GM18519 (cell line): ENCODE measurements at regions not wholly inside any gene's neighbourhood (a gene's known extent, or its start where the extent isn't known, plus 50 kb on each side); places are given as distances from the start of the nearest gene placed in this dataset.
"Not testable (repeated sequence)": the region's sequence is repeated elsewhere in the genome, so short reads cannot be mapped to it uniquely, and the experiment has no call there.

ENCODE experiments used
- ATAC-seq: cut with Tn5 transposase; IDR thresholded peaks from one replicate; pipeline ENCODE4 v1.9.1; 2021; ENCODE audit warnings: mild to moderate bottlenecking, moderate library complexity; ENCODE audit not compliant: unreplicated experiment, low FRiP score

DNA sequence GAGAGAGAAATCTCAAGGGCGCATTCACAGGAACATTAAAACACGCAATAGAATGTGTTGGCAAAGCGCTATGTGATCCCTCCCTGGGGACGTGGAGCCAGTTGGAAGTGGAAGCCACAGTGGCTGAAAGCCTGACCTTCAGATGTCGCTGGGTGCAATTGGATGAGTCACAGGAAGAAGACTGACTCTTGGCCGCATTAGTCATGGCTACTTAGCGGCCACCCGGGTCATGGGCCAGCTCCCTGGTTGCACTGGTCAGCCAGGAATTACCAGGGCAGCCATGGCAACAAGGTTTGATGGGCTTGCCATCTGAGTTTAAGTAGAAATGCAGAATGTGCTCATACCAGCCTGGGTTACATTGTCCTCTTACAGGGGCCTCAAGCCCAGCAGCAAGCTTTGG lies 231.2 kb upstream of the FRG2C start:
- not testable (repeated sequence) for ATAC-seq

GRCh38 chr3:75433295-75433694 lies 230.8 kb upstream of the FRG2C start:
- ATAC-seq: not testable (repeated sequence)

DNA sequence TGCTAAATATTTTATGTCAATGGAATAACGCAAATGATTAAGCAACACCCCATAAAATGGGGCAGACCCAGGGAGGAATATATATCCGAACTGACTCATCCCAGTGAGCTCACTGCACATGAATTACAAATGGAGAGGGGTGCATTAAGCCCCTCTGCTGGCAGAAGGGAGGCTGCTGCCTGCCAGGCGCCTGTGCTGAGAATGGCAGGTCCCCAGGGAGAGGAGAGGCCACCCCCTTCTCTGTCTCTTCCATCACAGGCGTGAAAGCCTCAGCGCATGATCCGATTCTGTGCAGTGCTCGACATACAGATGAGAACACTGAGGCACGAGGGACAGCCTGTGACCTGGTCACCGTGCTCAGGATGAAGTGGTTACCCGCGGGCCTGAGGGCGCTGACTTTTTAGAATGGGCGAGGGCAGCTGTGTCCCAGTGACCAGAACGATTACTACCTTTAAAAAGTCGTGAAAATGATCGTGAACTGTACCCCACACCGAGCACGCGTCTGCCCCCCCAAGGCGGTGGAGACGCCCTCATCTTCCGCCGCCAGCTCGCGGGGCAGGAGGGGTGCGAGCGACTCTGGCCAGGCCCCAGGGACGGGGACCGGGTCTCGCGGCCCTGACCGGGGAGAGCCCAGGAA lies 229.7 kb upstream of the FRG2C start:
- ATAC-seq: not testable (repeated sequence)

DNA sequence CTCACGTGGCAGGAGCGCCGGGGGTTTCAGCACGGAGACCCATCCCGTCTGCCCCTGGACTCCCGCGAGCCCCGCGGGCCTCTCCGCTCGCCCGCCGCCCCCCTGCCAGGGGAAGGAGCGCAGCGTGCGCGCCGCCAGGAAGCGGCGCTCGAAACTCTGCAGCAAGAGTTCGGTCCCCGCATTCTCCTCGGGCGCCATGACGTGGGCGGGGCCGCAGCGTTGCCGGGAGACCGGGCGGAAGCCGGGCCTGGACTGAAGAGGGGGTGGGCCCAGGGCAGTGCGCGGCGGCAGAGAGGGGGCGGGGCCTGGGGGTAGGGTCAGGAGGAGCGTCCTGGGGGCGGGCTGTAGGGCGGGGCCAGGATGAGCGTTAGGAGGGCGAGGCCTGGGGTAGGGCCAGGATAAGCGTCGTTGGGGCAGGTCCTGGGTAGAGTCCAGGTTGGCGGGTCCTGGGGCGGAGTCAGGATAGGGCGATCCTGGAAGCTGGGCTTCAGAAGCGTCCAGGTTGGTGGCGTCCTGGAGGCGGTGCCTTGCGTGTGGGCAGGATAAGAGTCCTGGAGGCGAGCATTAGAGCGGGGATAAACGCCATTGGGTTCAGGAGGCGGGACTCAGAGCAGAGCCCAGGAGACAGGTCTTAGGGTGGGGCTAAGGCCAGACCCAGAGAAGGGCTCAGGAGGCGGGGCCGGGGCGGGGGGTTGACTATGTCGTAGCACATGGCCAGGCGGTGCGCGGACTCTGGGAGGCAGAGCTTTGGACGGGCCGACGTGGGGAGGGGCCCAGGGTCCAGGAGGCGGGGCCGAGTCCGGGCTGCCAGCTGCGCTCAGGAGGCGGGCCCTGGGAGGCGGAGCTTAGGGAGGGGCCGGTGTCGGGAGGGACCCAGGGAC lies 229.0 kb upstream of the FRG2C start:
- peak; percentile 86 for ATAC-seq

GRCh38 chr3:75435794-75436400 lies 228.2 kb upstream of the FRG2C start:
- peak; percentile 25 for ATAC-seq

- not testable (repeated sequence) for ATAC-seq
These were observed 223.1 kb upstream of the FRG2C start for GRCh38 chr3:75440986-75441385.

- ATAC-seq: not testable (repeated sequence)
These were observed 219.5 kb upstream of the FRG2C start for GRCh38 chr3:75444634-75445033.

DNA sequence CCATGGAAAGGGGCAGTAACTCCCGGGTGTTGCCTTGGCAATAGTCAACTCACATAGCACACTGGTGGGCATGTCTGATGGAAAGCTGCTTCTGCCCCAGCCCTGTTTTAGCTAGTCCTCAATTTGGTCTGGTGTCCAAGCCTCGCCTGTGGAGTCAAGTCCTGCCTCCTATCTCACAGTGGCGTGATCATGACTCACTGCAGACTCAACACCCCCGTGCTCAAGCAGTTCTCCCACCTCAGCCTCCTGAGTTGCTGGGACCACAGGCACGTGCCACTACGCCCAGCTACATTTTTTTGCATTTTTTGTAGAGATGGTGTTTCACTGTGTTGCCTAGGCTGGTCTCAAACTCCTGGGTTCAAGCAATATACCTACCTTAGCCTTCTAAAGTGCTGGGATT lies 218.9 kb upstream of the FRG2C start:
- not testable (repeated sequence) for ATAC-seq

DNA sequence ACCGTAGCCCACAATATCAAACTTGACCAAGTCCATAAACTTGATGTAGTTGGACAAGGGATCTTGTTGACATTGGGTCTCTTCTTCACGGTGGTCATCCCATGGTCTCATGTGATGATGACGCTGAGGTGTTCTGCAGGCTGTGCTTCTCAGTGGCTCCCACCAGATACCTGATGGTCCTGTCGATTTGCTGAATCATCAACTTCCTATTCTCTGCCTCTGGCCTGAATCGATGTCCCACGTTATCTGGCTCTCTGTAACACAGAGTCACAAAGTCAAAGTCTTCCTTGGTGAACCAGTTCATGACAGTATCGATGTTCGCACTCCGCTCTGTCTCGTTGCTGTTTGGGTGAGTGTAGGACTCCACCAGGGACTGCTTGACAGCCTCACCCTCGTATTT lies 217.2 kb upstream of the FRG2C start:
- ATAC-seq: not testable (repeated sequence)

GRCh38 chr3:75453328-75453727 lies 210.8 kb upstream of the FRG2C start:
- not testable (repeated sequence) for ATAC-seq

DNA sequence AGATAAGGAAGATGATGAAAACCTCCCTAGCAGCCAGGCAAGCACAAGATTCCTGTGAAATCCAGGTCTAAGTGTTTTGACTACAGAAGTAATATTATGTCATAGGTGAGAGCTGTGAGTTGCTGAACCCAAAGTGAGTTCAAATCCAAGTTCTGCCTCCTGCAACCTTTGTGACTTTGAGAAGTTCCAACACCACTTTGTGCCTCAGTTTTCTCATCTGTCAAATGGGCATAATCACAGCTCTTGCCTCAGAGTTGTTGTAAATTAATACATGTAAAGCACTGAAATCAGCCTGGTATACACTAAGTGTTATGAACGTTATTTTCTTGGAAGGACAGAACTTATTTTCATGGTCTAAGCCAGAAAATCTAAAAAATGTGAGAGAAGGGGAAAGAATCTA lies 210.3 kb upstream of the FRG2C start:
- not testable (repeated sequence) for ATAC-seq

DNA sequence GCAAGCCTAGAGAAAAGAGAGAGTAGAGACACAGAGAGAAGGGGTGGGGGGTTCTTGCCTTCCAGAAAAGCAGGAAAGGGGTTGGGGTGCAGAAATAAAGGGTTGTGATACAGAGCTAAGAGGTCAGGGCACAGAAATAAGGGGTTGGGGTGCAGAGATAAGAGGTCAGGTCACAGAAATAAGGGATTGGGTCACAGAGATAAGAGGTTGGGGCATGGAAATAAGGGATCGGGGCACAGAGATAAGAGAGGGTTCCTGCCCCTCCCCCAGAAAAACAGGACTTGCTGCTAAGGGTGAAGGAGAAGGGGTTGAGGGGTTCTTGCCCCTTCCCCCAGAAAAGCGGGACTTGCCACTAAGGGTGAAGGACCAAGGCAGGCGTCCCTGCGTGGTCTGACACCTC lies 189.6 kb upstream of the FRG2C start:
- ATAC-seq: not testable (repeated sequence)

DNA sequence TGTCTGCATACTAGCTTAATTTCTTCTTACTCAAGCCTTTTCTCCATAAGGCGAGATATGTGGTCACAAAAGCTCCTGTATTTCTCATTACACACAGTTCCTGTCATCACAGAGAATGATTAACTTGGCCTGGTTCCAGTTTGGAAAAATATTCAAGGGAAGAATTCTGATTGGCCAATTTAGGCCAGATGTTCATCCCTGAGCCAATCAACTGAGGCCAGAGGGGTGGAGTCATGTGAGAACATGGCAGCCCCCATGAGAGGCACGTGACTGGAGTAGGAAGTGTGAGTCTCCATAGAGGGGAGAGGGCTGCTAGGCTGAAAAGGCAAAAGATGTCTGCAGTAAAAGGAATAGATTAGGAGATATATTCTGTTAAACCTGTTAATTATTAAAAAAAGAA lies 167.5 kb upstream of the FRG2C start:
- ATAC-seq: not testable (repeated sequence)

DNA sequence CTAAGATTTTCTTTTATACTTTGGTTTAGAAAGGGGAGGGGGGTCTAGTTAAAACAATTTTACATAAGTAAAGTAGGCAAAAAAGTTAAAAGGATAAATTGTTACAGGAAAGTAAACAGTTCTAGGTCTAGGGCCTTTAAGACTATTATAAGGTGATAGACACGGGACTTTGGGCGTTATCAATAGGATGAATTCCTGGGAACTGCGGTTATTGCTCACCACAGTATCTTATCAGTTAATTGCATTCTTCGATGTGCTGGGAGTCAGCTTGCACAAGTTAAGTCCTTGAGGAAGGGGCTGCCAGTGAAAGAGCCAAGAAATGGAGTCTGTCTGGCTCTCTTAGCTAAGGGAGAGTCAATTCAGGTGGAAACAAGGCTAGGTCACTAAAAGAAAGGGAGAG lies 163.8 kb upstream of the FRG2C start:
- ATAC-seq: not testable (repeated sequence)

- ATAC-seq: not testable (repeated sequence)
These were observed 162.0 kb upstream of the FRG2C start for GRCh38 chr3:75502171-75502570.

GRCh38 chr3:75502769-75503756 lies 161.1 kb upstream of the FRG2C start:
- ATAC-seq: not testable (repeated sequence)

DNA sequence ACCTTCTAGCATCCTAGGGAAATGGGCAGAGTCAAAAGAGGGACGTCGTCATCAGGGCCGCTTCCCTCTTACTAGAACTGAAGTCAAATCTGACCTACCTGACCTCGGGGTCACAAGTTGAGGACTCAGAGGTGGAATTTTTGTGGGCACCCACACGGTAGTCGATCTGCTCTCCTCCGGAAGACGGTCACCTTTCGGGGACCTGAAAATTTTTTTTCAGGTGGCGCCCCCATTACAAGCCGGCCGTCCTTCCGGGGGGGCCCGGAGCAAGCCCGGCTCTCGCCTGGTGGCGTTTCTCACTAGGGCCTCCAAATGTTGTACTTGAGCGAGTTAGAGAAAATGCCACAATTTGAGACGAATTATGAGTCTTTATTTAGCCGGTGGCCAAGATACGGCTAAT lies 157.5 kb upstream of the FRG2C start:
- ATAC-seq: no peak

DNA sequence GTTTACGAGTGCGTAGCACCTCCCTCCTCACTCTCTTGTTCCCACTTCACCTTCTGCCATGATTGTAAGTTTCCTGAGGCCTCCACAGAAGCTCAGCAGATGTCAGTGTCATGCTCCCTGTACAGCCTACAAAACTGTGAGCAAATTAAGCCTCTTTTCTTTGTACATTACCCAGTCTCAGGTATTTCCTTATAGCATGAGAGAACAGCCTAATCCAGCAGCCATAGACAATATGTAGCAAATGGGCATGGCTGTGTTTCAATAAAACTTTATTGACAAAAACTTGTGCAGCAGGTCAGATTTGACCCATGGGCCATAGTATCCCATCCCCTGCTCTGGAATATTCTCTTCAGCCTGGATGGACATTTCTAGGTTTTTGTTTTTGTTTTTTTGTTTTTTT lies 156.2 kb upstream of the FRG2C start:
- not testable (repeated sequence) for ATAC-seq

GRCh38 chr3:75527657-75528056 lies 136.5 kb upstream of the FRG2C start:
- ATAC-seq: not testable (repeated sequence)

- not testable (repeated sequence) for ATAC-seq
These were observed 112.0 kb upstream of the FRG2C start for GRCh38 chr3:75552095-75552494.
